Neural cell (in vitro differentiated cells): ENCODE measurements at regions not wholly inside any gene's neighbourhood (a gene's known extent, or its start where the extent isn't known, plus 50 kb on each side); places are given as distances from the start of the nearest gene placed in this dataset.

Experiments used
- EP300 ChIP-seq: fragments of 450-650 bp; conservative IDR thresholded peaks from 2 replicates; pipeline ENCODE4 v1.6.1; 2014; ENCODE audit warnings: antibody characterized with exemption, mild to moderate bottlenecking, moderate library complexity; ENCODE audit not compliant: poor library complexity, severe bottlenecking
- EZH2 ChIP-seq: fragments of 200-600, 300-800 bp; shearing (Covaris generic), sonication (generic); IDR thresholded peaks from 2 replicates; pipeline ENCODE4 v1.6.1; 2014; ENCODE audit warnings: antibody characterized with exemption, low read length, borderline replicate concordance, mild to moderate bottlenecking; ENCODE audit not compliant: insufficient read depth, poor library complexity, severe bottlenecking
- MXI1 ChIP-seq: fragments of 450-650 bp; conservative IDR thresholded peaks from 2 replicates; pipeline ENCODE4 v1.6.1; 2014; ENCODE audit warnings: antibody characterized with exemption, mild to moderate bottlenecking; ENCODE audit not compliant: poor library complexity, severe bottlenecking
- POLR2AphosphoS5 ChIP-seq: IDR thresholded peaks from 2 replicates; pipeline ENCODE4 v1.6.1; 2012
- RAD21 ChIP-seq: fragments of 450-650 bp; conservative IDR thresholded peaks from 2 replicates; pipeline ENCODE4 v1.6.1; 2014; ENCODE audit warnings: antibody characterized with exemption, mild to moderate bottlenecking, moderate library complexity
- REST ChIP-seq: IDR thresholded peaks from 2 replicates; pipeline ENCODE4 v1.6.1; 2012; ENCODE audit warnings: borderline replicate concordance
- SMC3 ChIP-seq: fragments of 450-650 bp; conservative IDR thresholded peaks from 2 replicates; pipeline ENCODE4 v1.6.1; 2014; ENCODE audit warnings: antibody characterized with exemption, mild to moderate bottlenecking, moderate library complexity; ENCODE audit not compliant: poor library complexity
- TAF1 ChIP-seq: IDR thresholded peaks from 2 replicates; pipeline ENCODE4 v1.6.1; 2012; ENCODE audit warnings: low read depth
- TF ChIP-seq, protein P1 (sequence below): fragments of 450-650 bp; IDR thresholded peaks from 2 replicates; pipeline ENCODE4 v1.5.1; 2014; ENCODE audit warnings: antibody characterized with exemption, mild to moderate bottlenecking, moderate library complexity; ENCODE audit not compliant: poor library complexity, severe bottlenecking

DNA sequence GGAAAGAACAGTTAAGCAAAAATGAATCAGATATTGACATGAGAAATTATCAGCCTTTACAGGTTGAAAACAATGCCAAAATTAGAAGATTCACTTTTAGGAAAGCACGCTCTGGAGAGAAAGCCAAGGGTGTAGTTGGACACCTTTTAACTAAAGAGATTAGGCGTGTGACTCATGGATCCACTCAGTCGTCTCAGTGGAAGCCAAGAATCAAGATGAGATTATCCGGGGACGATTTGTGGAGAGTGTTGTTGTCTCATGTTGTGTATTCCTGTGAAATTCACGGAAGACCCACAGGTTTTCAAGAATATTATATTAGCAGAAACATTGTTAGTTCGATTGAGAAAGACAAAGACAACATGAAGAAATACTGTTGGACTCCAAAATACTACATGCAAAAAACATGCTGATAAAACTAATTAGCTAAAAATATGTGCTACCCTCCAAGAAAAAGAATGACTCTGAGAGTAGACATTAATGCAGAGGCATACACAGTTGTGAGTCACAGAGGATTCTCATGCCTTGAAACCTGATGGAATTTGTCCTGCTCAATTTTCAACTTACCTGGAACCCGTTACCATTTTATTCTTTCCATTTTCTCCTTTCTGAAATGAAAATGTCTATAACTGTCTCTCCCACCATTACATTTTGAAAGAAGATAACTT lies 192.1 kb upstream of the RND3 start:
- TF ChIP-seq, protein P1, sequence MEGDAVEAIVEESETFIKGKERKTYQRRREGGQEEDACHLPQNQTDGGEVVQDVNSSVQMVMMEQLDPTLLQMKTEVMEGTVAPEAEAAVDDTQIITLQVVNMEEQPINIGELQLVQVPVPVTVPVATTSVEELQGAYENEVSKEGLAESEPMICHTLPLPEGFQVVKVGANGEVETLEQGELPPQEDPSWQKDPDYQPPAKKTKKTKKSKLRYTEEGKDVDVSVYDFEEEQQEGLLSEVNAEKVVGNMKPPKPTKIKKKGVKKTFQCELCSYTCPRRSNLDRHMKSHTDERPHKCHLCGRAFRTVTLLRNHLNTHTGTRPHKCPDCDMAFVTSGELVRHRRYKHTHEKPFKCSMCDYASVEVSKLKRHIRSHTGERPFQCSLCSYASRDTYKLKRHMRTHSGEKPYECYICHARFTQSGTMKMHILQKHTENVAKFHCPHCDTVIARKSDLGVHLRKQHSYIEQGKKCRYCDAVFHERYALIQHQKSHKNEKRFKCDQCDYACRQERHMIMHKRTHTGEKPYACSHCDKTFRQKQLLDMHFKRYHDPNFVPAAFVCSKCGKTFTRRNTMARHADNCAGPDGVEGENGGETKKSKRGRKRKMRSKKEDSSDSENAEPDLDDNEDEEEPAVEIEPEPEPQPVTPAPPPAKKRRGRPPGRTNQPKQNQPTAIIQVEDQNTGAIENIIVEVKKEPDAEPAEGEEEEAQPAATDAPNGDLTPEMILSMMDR, result no peak
- TF ChIP-seq EZH2 (no peak), TAF1 (no peak), REST (no peak), SMC3 (no peak), POLR2AphosphoS5 (no peak), EP300 (no peak), RAD21 (no peak), MXI1 (no peak)
